HG03135 (cell line): ENCODE measurements at regions not wholly inside any gene's neighbourhood (a gene's known extent, or its start where the extent isn't known, plus 50 kb on each side); places are given as distances from the start of the nearest gene placed in this dataset.

ENCODE experiments used
- ATAC-seq: cut with Tn5 transposase; IDR thresholded peaks from one replicate; pipeline ENCODE4 v1.9.1; 2021; ENCODE audit warnings: mild to moderate bottlenecking, moderate library complexity; ENCODE audit not compliant: unreplicated experiment

DNA sequence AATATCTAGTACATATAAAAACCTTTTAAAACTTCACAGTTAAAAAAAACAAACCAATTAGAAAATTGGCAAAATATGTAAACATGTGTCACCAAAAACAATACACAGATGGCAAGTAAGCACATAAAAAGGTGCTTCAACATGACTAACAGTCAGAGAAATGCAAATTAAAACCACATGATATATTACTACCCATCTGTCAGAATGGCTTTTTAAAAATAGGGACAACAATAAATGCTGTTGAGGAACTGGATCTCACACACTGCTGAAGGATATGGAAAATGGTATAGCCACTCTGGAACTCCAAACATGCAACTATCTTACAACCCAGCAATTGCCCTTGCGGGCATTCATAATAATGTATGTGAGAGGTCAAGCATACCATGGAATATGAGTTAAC is 1153.6 kb downstream of the FLRT2 start:
- no peak for ATAC-seq

DNA sequence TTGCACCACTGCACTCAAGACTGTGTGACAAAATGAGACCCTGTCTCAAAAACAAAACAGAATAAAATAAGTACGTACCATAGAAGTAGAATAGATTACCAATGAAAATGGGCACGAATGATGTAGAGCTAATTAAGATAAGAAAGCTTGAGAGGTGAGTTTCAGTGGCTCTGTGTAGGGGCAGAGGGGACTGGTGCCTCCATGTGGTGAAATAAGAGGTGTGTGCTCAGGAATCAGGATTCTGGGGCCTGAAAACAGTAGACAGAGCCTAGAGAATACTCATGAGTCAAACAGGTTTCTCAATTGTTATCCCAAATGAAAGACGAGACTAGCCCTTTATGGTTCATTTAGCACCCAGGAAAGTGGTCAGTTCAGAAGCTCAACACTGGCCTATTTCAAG is 1145.1 kb downstream of the FLRT2 start:
- ATAC-seq, result no peak

DNA sequence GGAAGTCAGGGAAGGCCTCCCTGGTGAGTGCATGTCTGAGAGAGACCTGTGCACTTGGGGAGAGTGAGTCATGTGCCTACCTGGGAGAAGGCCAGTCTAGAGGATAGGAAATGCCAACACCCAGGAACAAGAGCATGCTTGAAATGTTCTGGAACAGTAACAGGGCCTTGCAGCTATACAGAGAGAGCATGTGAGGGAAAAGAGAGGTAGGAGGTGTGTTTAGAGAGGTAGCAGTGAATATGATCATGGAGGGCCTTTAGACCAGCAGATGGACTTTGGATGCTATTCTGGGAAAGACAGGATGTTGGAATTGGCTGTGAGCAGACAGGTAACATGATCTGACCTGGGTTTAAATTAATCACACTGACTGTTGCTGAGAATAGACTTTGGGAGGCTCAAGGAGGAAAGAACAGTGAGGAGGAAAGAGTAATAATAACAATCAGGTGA is 1143.6 kb downstream of the FLRT2 start:
- no peak for ATAC-seq

DNA sequence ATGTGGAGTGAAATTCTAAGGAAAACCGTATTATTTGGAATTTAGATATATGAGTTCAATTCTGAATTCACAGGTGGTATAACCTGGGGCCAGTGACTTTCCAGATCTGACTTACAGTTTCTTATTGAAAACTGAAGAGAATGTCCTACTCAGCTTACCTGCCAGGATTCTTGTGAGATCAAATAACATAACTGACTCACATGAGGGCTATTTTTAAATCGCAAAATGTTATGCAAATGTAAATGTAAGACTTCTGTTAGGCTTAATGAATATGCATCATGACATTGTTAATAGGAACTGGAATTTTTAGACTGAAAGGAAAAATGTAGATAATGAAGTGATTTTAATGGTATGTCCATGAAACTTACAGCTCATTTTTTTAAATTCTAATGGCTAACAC is 1142.1 kb downstream of the FLRT2 start:
- ATAC-seq, result no peak

DNA sequence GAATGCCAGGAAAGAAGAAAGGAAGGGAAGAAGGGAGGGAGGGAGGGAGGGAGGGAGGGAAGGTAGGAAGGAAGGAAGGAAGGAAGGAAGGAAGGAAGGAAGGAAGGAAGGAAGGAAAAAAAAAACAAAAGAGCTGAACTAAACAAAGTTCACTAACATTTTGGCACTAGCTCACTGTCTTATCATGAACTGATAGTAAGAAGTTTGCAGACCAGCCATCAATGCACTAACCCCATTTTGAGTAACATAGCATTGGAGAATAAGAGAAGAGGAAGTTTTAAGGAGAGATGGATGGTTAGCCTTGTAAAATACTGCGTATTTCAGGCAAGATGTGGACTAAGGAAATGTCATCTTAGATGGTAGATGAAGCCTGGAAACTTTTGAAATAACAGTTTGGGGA is 1136.0 kb downstream of the FLRT2 start:
- ATAC-seq, result no peak

DNA sequence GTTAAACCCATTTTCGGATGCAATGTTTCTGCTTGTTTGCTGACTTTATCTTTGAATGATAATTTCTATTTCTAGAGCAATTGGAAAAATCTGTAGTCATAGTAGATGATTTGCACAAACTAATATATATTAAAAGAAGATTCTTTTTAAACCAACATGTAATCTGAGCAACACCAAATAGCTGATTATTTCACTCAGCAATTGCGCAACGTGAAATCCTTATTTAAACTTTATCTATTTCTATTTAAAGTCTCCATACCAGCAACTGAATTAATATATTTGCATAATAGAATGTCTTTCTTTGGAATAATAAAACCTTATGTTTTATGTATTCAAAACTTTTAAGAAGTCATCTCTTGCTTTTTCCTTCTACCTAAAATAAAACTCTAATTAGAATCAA is 1132.4 kb downstream of the FLRT2 start:
- ATAC-seq, result no peak

DNA sequence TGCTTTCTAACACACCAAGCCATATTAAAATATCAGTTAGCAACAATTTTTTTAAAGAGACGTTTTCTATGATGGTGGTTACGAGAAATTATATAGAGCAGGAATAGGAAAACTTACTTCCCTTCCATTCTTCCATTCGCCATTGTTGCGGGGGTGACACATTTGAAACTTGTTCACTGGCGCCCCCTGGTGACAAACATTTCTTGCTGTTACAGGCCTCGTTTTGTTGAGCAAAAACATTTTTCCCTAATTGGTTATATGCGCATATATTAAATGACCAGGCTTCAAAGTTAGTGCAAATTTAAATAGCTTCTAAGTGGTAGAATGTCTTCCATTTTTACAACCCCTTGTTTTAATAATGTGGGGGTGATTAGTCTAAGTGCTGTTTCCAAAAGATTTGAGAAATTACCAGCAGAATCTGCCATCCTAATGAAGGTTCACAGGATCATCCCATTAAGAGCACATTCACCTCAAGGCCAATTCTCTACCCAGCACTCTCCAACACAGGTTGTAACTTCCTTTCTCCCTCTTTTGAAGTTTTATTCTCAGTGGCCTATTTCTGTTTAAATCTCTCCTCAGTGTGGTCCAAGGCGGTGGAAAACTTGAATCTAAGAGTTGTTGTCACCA is 1124.7 kb downstream of the FLRT2 start:
- ATAC-seq, result no peak

DNA sequence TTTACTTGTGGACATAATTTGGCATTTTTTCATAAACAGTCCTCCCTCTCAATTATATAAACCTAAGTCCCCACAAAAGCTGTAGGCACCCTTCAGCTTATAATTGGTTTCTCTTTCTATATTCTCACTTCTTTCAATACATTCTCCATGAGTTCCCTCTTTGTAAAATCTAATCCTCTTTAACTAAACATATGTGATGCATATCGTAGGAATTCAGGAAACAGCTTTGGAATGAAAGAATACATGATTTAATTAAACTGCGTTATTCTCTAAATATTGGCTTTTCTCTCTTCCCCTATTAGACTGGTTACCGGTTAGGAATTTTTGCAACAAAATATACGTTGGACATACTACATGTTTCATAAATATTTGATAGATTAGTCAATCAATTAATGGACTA is 1122.6 kb downstream of the FLRT2 start:
- ATAC-seq, result no peak

DNA sequence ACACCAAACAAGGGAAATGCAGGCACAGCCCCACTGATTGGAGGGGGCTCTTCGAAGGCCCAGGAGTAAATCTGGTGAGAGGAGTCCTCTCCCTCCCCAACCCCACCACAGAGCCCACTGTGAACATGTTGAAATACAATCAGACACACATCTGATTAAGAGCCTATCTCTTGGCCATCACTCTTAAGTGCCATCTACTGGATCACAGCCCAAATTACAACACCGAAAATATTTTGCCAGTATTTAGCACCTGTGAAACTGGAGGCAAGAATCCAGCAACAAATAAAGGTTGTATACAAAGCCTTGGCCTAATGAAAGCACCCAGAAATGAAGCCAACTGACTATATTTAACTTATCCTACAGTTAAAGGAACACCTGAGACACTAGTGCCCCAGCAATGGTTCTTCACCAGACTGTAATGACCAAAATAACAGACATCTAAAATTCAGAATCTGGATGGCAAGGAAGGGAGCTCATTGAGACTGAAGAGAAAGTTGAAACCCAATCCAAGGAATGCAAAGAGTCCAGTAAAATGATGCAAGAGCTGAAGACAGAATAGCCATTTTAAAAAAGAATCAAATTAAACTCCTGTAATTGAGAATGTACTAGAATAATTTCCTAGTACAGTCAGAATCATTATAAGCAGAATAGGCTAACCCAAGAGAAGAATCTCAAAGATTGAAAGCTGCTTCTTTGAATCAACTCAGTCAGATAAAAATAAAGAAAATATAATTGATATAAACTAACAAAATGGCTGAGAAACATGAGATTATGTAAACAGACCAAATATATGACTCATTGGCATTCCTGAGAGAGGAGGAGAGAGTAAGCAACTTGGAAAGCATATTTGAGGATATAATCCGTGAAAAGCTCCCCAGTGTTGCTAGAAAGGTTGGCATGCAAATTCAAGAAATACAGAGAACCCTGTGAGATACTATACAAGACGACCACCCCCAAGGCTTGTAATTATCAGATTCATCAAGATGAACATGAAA is 1117.0 kb downstream of the FLRT2 start:
- no peak for ATAC-seq

DNA sequence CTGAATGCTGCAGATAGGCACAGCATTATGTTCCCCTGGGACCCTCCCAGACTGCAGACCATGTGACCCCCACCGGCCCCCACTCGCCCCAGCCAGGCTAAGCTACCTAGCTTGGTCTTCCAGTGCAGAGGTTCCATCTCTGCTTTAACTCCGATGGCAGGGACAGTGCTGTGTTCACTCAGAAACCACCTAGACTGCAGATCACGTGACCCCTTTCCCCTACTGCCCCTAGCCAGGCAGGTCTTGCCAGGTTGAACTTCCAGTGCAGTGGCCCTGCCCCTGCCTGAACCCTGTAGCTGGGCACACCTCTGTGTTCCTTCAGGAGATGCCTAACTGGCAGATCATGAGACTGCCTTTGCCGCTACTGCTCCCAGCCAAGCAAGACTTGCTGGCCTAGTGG is 1116.2 kb downstream of the FLRT2 start:
- ATAC-seq, result no peak

DNA sequence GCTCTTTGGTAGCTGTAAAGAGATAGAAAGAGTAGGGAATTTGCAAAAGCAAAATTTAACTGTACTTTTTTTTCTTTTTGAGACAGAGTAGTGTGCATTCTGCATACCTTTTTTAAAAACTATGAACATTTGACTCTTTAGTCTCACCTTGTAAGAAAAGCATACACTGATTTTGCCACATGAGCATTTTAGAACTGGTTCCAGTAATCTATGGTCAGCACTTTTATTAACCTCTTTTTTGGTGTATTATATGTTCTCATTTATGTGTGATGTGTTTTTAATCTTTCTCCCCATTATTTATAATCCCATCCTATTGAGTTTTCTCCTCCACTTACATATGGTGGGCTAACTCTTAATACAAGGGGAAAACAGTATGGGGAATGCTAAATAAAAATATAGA is 1111.4 kb downstream of the FLRT2 start:
- ATAC-seq, result no peak

DNA sequence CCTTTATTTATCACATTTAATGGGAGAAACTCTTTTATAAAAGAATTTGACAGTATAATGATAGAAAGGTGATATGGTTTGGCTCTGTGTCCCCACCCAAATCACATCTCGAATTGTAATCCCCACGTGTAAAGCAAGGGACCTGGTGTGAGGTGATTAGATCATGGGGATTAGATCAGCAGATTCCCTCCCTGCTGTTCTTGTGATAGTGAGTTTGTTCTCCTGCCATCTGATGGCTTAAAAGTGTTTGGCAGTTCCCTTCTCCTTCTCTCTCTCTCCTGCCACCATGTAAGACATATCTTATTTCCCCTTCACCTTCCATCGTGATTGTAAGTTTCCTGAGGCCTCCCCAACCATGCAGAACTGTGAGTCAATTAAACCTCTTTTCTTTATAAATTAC is 1110.3 kb downstream of the FLRT2 start:
- no peak for ATAC-seq

DNA sequence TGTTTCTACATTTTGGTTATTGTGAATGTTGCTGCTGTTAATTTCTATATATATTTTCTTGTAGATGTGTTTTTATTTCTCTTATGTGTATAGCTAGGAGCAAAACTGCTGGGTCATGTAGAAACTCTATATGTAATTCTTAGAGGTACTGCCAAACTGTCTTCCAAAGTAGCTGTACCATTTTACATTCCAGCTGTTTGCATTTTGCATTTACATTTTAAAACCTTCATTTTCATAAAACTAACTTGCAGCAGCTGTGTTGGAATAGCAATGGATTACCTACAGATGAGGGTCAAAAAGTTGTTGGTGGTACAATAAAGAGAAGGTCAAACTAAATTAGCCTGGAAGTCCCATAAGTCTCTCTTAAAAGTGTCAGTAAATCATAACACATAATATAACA is 1109.7 kb downstream of the FLRT2 start:
- ATAC-seq, result no peak

DNA sequence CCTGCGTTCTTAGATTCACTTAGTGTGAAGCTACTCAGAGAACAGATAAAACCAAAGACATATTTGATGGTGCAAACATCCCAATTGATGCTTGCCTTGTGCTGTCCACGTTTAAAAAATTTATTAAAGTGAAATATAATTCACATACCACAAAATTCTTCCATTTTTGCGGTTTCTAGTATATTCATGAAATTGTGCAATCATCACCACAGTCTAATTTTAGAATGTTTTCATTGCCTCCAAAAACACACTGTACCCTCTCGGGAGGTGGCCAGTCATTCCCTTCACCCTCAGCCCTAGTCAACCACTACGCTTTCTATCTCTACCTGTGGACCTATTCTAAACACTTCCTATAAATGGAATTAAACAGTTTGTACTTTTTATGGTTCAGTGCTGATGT is 1109.2 kb downstream of the FLRT2 start:
- ATAC-seq, result no peak

DNA sequence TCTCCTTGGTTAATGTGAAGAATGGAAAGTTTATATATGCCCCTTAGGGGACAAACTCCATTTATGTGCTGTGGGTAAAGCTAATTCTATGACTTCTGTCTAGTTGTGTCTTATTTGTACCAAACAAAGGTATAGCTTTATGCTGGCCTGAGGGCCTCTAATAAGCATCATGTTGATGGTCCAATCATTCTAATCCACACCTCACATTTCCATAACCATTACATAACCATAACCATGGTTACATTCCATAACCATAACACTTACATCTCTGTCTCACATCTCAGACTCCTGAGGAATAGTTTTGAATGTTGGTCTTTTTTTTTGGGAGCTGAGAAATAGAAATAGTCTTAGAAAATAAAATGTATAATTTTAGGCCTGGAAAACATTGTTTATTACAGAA is 1097.1 kb downstream of the FLRT2 start:
- ATAC-seq, result no peak

DNA sequence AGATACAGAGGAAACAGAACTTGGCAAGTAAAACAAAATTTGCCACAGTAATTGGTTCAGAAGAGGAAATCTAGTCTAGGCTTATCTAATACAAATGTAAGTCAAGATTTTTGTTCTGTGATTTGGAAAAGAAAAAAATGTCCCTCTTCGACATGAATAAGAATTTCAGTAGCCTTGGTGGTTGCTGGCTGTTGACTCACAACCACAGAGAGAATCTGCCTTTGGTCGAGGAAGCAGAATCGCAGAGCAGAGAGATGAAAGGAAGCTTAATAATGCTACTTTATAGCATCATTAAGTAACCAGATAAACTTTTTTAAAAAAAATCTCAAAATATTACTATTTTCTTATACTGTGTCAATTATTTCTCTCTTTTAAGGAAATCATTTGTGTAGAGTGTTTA is 1096.6 kb downstream of the FLRT2 start:
- no peak for ATAC-seq

DNA sequence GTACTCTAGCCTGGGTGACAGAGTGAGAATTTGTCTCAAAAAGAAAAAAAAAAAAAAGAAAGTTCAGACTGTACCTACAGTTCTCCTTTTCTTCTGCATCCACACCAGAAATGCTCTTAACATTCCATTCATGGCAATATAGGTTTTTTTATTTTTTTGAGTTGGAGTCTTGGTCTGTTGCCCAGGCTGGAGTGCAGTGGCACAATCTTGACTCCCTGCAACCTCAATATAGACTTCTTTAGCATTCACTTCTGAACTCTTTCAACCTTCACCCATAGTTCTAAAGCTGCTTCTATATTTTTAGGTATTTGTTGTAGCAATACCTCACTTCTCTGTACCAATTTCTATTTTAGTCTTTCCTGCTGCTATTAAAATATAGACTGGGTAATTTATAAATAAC is 1095.7 kb downstream of the FLRT2 start:
- ATAC-seq, result no peak

DNA sequence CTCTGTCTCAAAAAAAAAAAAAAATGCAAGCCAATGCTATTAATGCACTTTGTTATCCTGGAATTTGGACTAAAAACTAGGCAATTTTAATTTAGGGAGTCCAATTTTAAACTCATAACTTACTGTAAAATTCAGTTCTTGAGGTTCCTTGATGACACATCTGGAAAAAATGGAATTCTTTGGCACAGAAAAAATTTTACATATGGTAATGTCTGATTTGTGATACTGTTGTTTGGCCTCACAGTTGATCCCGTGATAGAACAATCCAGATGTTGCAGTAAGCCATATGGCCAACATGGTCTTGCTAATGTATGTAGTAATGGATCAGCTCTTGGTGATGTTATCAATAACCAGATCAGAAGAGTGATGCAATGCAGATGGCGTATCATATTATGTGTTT is 1089.8 kb downstream of the FLRT2 start:
- ATAC-seq, result no peak

DNA sequence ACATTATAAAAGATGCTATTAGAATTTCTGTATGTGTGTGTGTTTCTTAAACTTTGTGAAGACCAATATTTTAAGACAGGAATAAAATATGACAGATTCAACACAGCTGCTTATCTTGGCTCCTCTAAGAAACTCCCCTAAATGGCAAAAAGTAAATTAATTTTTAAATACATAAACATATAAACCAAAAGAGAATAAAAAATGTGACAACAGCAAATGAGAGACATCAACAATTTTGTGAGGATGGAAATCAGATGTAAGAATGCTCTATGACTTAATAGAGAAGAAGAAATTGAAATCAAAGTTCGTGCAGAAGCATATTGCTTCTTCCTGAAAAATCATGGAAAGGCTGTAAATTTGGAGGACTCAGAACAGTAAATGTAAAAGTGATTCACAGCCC is 1083.8 kb downstream of the FLRT2 start:
- no peak for ATAC-seq

DNA sequence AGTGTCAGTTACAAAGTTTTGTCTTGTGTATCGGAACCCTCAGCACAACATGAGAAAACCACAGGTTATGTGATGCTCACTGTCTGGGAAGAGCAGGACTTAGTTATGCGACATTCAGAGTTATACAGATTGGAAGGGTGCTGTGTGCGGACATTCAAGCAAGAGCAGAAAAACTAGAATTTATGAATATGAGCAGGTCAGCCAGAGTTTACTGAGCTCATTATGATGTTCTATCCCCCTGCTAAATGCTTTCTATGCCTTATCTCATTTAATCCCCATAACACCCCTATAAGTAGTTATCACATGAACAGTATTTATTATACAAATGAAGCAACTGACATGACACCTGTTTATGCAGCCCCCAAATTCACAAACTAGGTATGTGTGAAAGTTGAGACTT is 1083.2 kb downstream of the FLRT2 start:
- no peak for ATAC-seq

DNA sequence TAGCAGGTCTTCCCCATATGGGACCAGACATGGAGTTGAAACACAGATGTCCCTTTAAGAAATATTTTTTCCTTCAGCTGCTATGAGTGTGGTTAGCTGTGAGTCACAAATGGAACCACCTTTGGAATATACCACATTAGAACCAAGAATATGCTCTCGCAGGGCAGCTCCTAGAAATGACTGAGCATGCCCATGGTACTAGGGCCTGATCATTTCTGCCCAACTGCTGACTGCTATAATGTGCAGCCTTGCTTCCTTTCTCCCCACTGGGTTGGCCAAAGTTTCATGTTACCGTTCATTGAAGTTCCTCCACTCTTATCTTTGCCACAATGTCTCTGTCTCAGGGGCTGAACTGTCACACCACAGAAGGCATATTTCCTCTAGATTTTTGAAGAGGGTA is 1074.6 kb downstream of the FLRT2 start:
- ATAC-seq, result no peak

DNA sequence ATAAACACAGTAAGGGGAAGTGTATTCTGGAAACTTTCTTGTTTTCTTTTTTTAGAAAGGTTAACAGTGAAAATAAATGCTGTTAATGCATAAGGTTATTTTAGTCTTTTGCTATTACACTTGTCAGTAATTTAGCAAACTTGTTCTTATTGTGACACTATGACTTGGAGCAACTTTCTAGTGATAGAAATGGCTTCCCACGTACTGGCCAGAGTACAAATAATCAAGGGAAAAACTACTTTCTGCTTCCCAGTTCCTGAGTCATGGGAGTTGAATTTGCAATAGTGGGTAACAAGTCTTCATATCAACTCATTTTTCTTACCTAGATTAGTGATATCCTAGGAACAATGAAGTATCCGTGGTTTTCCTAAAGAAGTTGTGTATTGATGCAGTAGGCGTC is 1072.3 kb downstream of the FLRT2 start:
- no peak for ATAC-seq
